Lower leg skin (tissue), 3 donors: ENCODE measurements at regions not wholly inside any gene's neighbourhood (a gene's known extent, or its start where the extent isn't known, plus 50 kb on each side); places are given as distances from the start of the nearest gene placed in this dataset.

Experiments
- CTCF ChIP-seq, 3 donors: fragments of 450-650 bp; IDR thresholded peaks; one replicate each; pipeline ENCODE4 v1.5.1; 2016; ENCODE audit warnings: antibody characterized with exemption in 3 of 3, mild to moderate bottlenecking in 3 of 3, moderate library complexity in 2 of 3
- POLR2A ChIP-seq, 2 donors: fragments of 450-650 bp; IDR thresholded peaks; one replicate each; pipeline ENCODE4 v1.6.1; 2016 to 2017; ENCODE audit warnings: antibody characterized with exemption in 2 of 2, mild to moderate bottlenecking in 1 of 2, moderate library complexity in 1 of 2

- no peak for TF ChIP-seq CTCF (IDR thresholded peaks at IDR 0.05)
- no peak for TF ChIP-seq POLR2A (IDR thresholded peaks at IDR 0.05)
These were observed 145.5 kb downstream of the SMAD6 start for GRCh38 chr15:66847565-66847991.
